GM21619 (cell line): ENCODE measurements at regions not wholly inside any gene's neighbourhood (a gene's known extent, or its start where the extent isn't known, plus 50 kb on each side); places are given as distances from the start of the nearest gene placed in this dataset.

Experiments
- ATAC-seq: cut with Tn5 transposase; IDR thresholded peaks from one replicate; pipeline ENCODE4 v1.9.1; 2021; ENCODE audit not compliant: unreplicated experiment

GRCh38 chr4:119933606-119934005, 133.0 kb downstream of the MAD2L1 start:
- ATAC-seq: no peak

- no peak for ATAC-seq
These were observed 134.4 kb downstream of the MAD2L1 start for GRCh38 chr4:119932277-119932676.

GRCh38 chr4:119930546-119930945, 136.1 kb downstream of the MAD2L1 start:
- ATAC-seq: no peak

GRCh38 chr4:119921830-119922229, 144.8 kb downstream of the MAD2L1 start:
- ATAC-seq: no peak

- no peak for ATAC-seq
These were observed 160.4 kb downstream of the MAD2L1 start for GRCh38 chr4:119906277-119906676.

GRCh38 chr4:119898211-119898610, 168.4 kb downstream of the MAD2L1 start:
- ATAC-seq: no peak

- no peak for ATAC-seq
These were observed 169.4 kb downstream of the MAD2L1 start for GRCh38 chr4:119897260-119897659.

GRCh38 chr4:119894650-119895208, 171.9 kb downstream of the MAD2L1 start:
- no peak for ATAC-seq

- no peak for ATAC-seq
These were observed 192.8 kb downstream of the MAD2L1 start for GRCh38 chr4:119873794-119874325.

- no peak for ATAC-seq
These were observed 193.5 kb downstream of the MAD2L1 start for GRCh38 chr4:119873132-119873531.

- ATAC-seq: no peak
These were observed 194.2 kb downstream of the MAD2L1 start for GRCh38 chr4:119872371-119873016.

GRCh38 chr4:119870856-119871255, 195.8 kb downstream of the MAD2L1 start:
- no peak for ATAC-seq

GRCh38 chr4:119865789-119866188, 200.9 kb downstream of the MAD2L1 start:
- ATAC-seq: no peak

- ATAC-seq: no peak
These were observed 201.3 kb downstream of the MAD2L1 start for GRCh38 chr4:119865389-119865788.

- ATAC-seq: no peak
These were observed 204.9 kb downstream of the MAD2L1 start for GRCh38 chr4:119861731-119862130.

- ATAC-seq: no peak
These were observed 208.5 kb downstream of the MAD2L1 start for GRCh38 chr4:119858176-119858575.

GRCh38 chr4:119854364-119854763, 212.3 kb downstream of the MAD2L1 start:
- no peak for ATAC-seq

GRCh38 chr4:119851649-119852048, 215.0 kb downstream of the MAD2L1 start:
- no peak for ATAC-seq

- no peak for ATAC-seq
These were observed 212.8 kb upstream of the PDE5A start for GRCh38 chr4:119841361-119841760.

GRCh38 chr4:119835613-119835910, 207.0 kb upstream of the PDE5A start:
- no peak for ATAC-seq

- no peak for ATAC-seq
These were observed 206.5 kb upstream of the PDE5A start for GRCh38 chr4:119834906-119835612.

GRCh38 chr4:119833611-119834010, 205.0 kb upstream of the PDE5A start:
- ATAC-seq: no peak
